22Rv1 (cell line): ENCODE measurements at regions not wholly inside any gene's neighbourhood (a gene's known extent, or its start where the extent isn't known, plus 50 kb on each side); places are given as distances from the start of the nearest gene placed in this dataset.

Experiments used
- CTCF ChIP-seq: fragments of 450-650 bp; IDR thresholded peaks from 2 replicates; pipeline ENCODE4 v1.5.1; 2017; ENCODE audit warnings: mild to moderate bottlenecking
- ZFX ChIP-seq: fragments of 450-650 bp; IDR thresholded peaks from 2 replicates; pipeline ENCODE4 v1.6.1; 2017; ENCODE audit warnings: antibody characterized with exemption, borderline replicate concordance

GRCh38 chr5:103498211-103498610, 64.4 kb downstream of the NUDT12 start:
- TF ChIP-seq CTCF: no peak
- no peak for TF ChIP-seq ZFX
